ENCODE measurements at regions not wholly inside any gene's neighbourhood (a gene's known extent, or its start where the extent isn't known, plus 50 kb on each side); places are given as distances from the start of the nearest gene placed in this dataset.

GRCh38 chr5:6176102-6176693 lies 202.1 kb downstream of the MED10 start:
- no peak overlapping the region for H3K9ac ChIP-seq (replicated peaks; ENCODE audit: extremely low read depth, insufficient read depth, low read length)
- H3K4me3 ChIP-seq (replicated peaks in 1 of 3; ENCODE audit: insufficient read depth in 1 of 3, low read depth in 1 of 3, low read length in 3 of 3), result no peak overlapping the region
- BruUV-seq (replicated peaks), result no TSS peak
- no peaks in the 10 kb centered on the region for H3K4me1 ChIP-seq (ENCODE audit: control insufficient read depth, extremely low read depth, insufficient read depth, low read length)
- H3K9me3 ChIP-seq (replicated peaks; ENCODE audit: control insufficient read depth, insufficient read depth, low read length), result no peaks in the 10 kb centered on the region
- DNase-seq (ENCODE audit: low read depth, low spot score) (no peak), FAIRE-seq (no peak)
- no peak for TF ChIP-seq EZH2 (IDR thresholded peaks at IDR 0.05; ENCODE audit: borderline replicate concordance, low read depth, low read length, severe bottlenecking)
- TF ChIP-seq POLR2AphosphoS5 (IDR thresholded peaks at IDR 0.05; ENCODE audit: insufficient read depth, low read depth, low read length), result no peak
- TF ChIP-seq CTCF (IDR thresholded peaks at IDR 0.05; ENCODE audit: extremely low read depth in 1 of 2, insufficient read depth in 1 of 2, low read depth in 1 of 2, low read length in 2 of 2), result no peak
- TF ChIP-seq MAX (IDR thresholded peaks at IDR 0.05; ENCODE audit: insufficient read depth, insufficient read length), result no peak
- TF ChIP-seq JUN (IDR thresholded peaks at IDR 0.05; ENCODE audit: borderline replicate concordance, insufficient read depth, insufficient read length, low read depth), result no peak
- TF ChIP-seq FOS (IDR thresholded peaks at IDR 0.05; ENCODE audit: borderline replicate concordance, insufficient read depth, low read length), result no peak
- no peak for TF ChIP-seq GATA2 (IDR thresholded peaks at IDR 0.05; ENCODE audit: insufficient read depth, insufficient read length, low read depth, low read length)
- no peak for TF ChIP-seq POLR2A (IDR thresholded peaks at IDR 0.05; ENCODE audit: low read depth, low read length)
- no peak for TF ChIP-seq MYC (IDR thresholded peaks at IDR 0.05; ENCODE audit: low read depth, low read length)
- no peaks in the 10 kb centered on the region for H3K36me3 ChIP-seq (ENCODE audit: control insufficient read depth in 2 of 2, extremely low read depth in 1 of 2, insufficient read depth in 2 of 2, low read length in 2 of 2)
- POLR2A ChIA-PET, result no interaction called here
- CTCF ChIA-PET, result no interaction called here
- H3K79me2 ChIP-seq (ENCODE audit: control insufficient read depth, insufficient read depth, low read length), result no peaks in the 10 kb centered on the region
- H4K20me1 ChIP-seq (replicated peaks; ENCODE audit: control insufficient read depth, extremely low read depth, insufficient read depth, low read length), result no peaks in the 10 kb centered on the region
- H3K9me1 ChIP-seq (replicated peaks; ENCODE audit: control insufficient read depth, extremely low read depth, insufficient read depth, low read length), result no peaks in the 10 kb centered on the region
- H2AFZ ChIP-seq (ENCODE audit: low read depth, low read length), result no peak overlapping the region
- no peak overlapping the region for H3K27ac ChIP-seq (ENCODE audit: insufficient read depth, low read depth, low read length)
- intact Hi-C loops (cut with micrococcal nuclease) (no loop called here), dilution Hi-C loops (cut with MboI; ENCODE audit: extremely low pct_ligation_motif_present, low sequenced_read_pairs) (no loop called here)
- H3K4me2 ChIP-seq (ENCODE audit: insufficient read depth, low read length), result no peak overlapping the region
- H3K27me3 ChIP-seq (ENCODE audit: control insufficient read depth in 2 of 2, insufficient read depth in 2 of 2, low read length in 2 of 2), result no peaks in the 10 kb centered on the region
